Transverse colon (tissue), 3 donors: ENCODE measurements at regions not wholly inside any gene's neighbourhood (a gene's known extent, or its start where the extent isn't known, plus 50 kb on each side); places are given as distances from the start of the nearest gene placed in this dataset.

Source experiments
- POLR2A ChIP-seq: fragments of 450-650 bp; IDR thresholded peaks from one replicate; pipeline ENCODE4 v1.6.1; 2016; ENCODE audit warnings: antibody characterized with exemption, mild to moderate bottlenecking, moderate library complexity
- TF ChIP-seq, protein P1 (sequence below), 5 experiments: fragments of 200-600 bp in 3 of 5; fragments of 450-650 bp in 2 of 5; sonication (generic) in 3 of 5; IDR thresholded peaks; 1 replicate in 2 of 5; 2 replicates in 3 of 5; pipeline ENCODE4 v1.5.1; 2016 to 2017; ENCODE audit warnings: antibody characterized with exemption in 5 of 5, inconsistent platforms in 3 of 5, mild to moderate bottlenecking in 2 of 5, moderate library complexity in 1 of 5

- TF ChIP-seq POLR2A = no peak
- TF ChIP-seq, protein P1, sequence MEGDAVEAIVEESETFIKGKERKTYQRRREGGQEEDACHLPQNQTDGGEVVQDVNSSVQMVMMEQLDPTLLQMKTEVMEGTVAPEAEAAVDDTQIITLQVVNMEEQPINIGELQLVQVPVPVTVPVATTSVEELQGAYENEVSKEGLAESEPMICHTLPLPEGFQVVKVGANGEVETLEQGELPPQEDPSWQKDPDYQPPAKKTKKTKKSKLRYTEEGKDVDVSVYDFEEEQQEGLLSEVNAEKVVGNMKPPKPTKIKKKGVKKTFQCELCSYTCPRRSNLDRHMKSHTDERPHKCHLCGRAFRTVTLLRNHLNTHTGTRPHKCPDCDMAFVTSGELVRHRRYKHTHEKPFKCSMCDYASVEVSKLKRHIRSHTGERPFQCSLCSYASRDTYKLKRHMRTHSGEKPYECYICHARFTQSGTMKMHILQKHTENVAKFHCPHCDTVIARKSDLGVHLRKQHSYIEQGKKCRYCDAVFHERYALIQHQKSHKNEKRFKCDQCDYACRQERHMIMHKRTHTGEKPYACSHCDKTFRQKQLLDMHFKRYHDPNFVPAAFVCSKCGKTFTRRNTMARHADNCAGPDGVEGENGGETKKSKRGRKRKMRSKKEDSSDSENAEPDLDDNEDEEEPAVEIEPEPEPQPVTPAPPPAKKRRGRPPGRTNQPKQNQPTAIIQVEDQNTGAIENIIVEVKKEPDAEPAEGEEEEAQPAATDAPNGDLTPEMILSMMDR (IDR thresholded peaks at IDR 0.05) = no peak
Observed at GRCh38 chr14:56422221-56422620, 157.4 kb upstream of the TMEM260 start.
